ENCODE measurements at regions not wholly inside any gene's neighbourhood (a gene's known extent, or its start where the extent isn't known, plus 50 kb on each side); places are given as distances from the start of the nearest gene placed in this dataset.
"Not testable (repeated sequence)": the region's sequence is repeated elsewhere in the genome, so short reads cannot be mapped to it uniquely, and the experiment has no call there.

GRCh38 chr3:139198186-139198585 is 145.6 kb upstream of the MRPS22 start:
- no peak for DNase-seq (ENCODE audit: low read depth in 1 of 2, low spot score in 1 of 2)

- DNase-seq (ENCODE audit: low read depth in 1 of 2, low spot score in 1 of 2), result no peak
These were observed 144.9 kb upstream of the MRPS22 start for GRCh38 chr3:139198929-139199328.

GRCh38 chr3:139199421-139200010 is 144.3 kb upstream of the MRPS22 start:
- DNase-seq (ENCODE audit: low read depth in 1 of 2, low spot score in 1 of 2), result no peak

- no peak for DNase-seq (ENCODE audit: low read depth in 1 of 2, low spot score in 1 of 2)
These were observed 142.2 kb upstream of the MRPS22 start for GRCh38 chr3:139201446-139202225.

- DNase-seq (ENCODE audit: low read depth in 1 of 2, low spot score in 1 of 2), result no peak
These were observed 141.4 kb upstream of the MRPS22 start for GRCh38 chr3:139202226-139202958.

- no peak for DNase-seq (ENCODE audit: low read depth in 1 of 2, low spot score in 1 of 2)
These were observed 140.9 kb upstream of the MRPS22 start for GRCh38 chr3:139202959-139203349.

GRCh38 chr3:139203752-139204151 is 140.1 kb upstream of the MRPS22 start:
- DNase-seq (ENCODE audit: low read depth in 1 of 2, low spot score in 1 of 2), result no peak

- no peak for DNase-seq (ENCODE audit: low read depth in 1 of 2, low spot score in 1 of 2)
These were observed 139.1 kb upstream of the MRPS22 start for GRCh38 chr3:139204728-139205127.

- no peak for DNase-seq (ENCODE audit: low read depth in 1 of 2, low spot score in 1 of 2)
These were observed 129.9 kb upstream of the MRPS22 start for GRCh38 chr3:139213936-139214335.

- no peak for DNase-seq (ENCODE audit: low read depth in 1 of 2, low spot score in 1 of 2)
These were observed 126.9 kb upstream of the MRPS22 start for GRCh38 chr3:139216958-139217357.

GRCh38 chr3:139217633-139218032 is 126.2 kb upstream of the MRPS22 start:
- no peak for DNase-seq (ENCODE audit: low read depth in 1 of 2, low spot score in 1 of 2)

GRCh38 chr3:139218046-139218445 is 125.8 kb upstream of the MRPS22 start:
- DNase-seq (ENCODE audit: low read depth in 1 of 2, low spot score in 1 of 2), result no peak

GRCh38 chr3:139219463-139219862 is 124.4 kb upstream of the MRPS22 start:
- DNase-seq (ENCODE audit: low read depth in 1 of 2, low spot score in 1 of 2), result no peak

- no peak for DNase-seq (ENCODE audit: low read depth in 1 of 2, low spot score in 1 of 2)
These were observed 121.6 kb upstream of the MRPS22 start for GRCh38 chr3:139222100-139222657.

- no peak for DNase-seq (ENCODE audit: low read depth in 1 of 2, low spot score in 1 of 2)
These were observed 118.3 kb upstream of the MRPS22 start for GRCh38 chr3:139225548-139225947.

- no peak for DNase-seq (ENCODE audit: low read depth in 1 of 2, low spot score in 1 of 2)
These were observed 117.1 kb upstream of the MRPS22 start for GRCh38 chr3:139226731-139227130.

GRCh38 chr3:139227165-139227564 is 116.7 kb upstream of the MRPS22 start:
- DNase-seq (ENCODE audit: low read depth in 1 of 2, low spot score in 1 of 2), result no peak

GRCh38 chr3:139227827-139228226 is 116.0 kb upstream of the MRPS22 start:
- DNase-seq (ENCODE audit: low read depth in 1 of 2, low spot score in 1 of 2), result no peak

- DNase-seq (ENCODE audit: low read depth in 1 of 2, low spot score in 1 of 2), result no peak
These were observed 113.4 kb upstream of the MRPS22 start for GRCh38 chr3:139230391-139230790.

- DNase-seq (ENCODE audit: low read depth in 1 of 2, low spot score in 1 of 2), result no peak
These were observed 112.1 kb upstream of the MRPS22 start for GRCh38 chr3:139231555-139232281.

- not testable (repeated sequence) for DNase-seq (ENCODE audit: low read depth in 1 of 2, low spot score in 1 of 2)
These were observed 111.5 kb upstream of the MRPS22 start for GRCh38 chr3:139232341-139232740.

Measured in activated CD4-positive, alpha-beta T cell treated with anti-CD3 and anti-CD28 coated beads, Interleukin-2, amount 50 U/mL, for 24 hours (primary cell).